ENCODE measurements at regions not wholly inside any gene's neighbourhood (a gene's known extent, or its start where the extent isn't known, plus 50 kb on each side); places are given as distances from the start of the nearest gene placed in this dataset.
"Not testable (repeated sequence)": the region's sequence is repeated elsewhere in the genome, so short reads cannot be mapped to it uniquely, and the experiment has no call there.

DNA sequence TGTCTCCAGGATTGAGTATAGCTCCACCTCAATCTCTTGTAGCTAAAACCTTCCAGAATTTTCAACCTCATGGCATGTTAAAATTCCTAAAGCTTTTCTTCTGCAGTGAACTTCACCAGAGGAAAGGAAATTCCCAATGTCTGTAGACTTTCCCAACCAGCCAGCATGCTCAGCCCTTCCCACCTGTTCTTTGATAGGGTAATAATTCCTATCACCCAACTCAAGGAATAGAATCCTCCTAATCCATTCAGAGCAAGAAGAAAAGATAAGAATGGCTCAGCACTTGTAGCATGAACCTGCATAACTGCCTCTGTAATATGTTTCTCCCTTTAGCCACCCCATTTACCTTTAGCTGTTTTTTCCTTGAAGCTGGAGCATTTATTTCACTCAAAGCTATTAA, 301.8 kb upstream of the GADL1 start:
- no peak for TF ChIP-seq POLR2A (IDR thresholded peaks at IDR 0.05)
- TF ChIP-seq, protein P1, sequence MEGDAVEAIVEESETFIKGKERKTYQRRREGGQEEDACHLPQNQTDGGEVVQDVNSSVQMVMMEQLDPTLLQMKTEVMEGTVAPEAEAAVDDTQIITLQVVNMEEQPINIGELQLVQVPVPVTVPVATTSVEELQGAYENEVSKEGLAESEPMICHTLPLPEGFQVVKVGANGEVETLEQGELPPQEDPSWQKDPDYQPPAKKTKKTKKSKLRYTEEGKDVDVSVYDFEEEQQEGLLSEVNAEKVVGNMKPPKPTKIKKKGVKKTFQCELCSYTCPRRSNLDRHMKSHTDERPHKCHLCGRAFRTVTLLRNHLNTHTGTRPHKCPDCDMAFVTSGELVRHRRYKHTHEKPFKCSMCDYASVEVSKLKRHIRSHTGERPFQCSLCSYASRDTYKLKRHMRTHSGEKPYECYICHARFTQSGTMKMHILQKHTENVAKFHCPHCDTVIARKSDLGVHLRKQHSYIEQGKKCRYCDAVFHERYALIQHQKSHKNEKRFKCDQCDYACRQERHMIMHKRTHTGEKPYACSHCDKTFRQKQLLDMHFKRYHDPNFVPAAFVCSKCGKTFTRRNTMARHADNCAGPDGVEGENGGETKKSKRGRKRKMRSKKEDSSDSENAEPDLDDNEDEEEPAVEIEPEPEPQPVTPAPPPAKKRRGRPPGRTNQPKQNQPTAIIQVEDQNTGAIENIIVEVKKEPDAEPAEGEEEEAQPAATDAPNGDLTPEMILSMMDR (IDR thresholded peaks at IDR 0.05), result no peak
- TF ChIP-seq POLR2AphosphoS5 (IDR thresholded peaks at IDR 0.05; ENCODE audit: insufficient read depth in 1 of 2, low read depth in 1 of 2), result no peak
- no peak for DNase-seq (ENCODE audit: extremely low spot score in 2 of 2)
- Histone ChIP-seq H3K27ac (peak overlapping the region; percentile 65), H3K4me1 (peaks cover 26% of the 10 kb centered on the region), H3K36me3 (no peaks in the 10 kb centered on the region), H3K4me3 (no peak overlapping the region), H3K9me3 (no peaks in the 10 kb centered on the region), H3K27me3 (no peaks in the 10 kb centered on the region)
- intact Hi-C loops (cut with DNase I), result no loop called here

DNA sequence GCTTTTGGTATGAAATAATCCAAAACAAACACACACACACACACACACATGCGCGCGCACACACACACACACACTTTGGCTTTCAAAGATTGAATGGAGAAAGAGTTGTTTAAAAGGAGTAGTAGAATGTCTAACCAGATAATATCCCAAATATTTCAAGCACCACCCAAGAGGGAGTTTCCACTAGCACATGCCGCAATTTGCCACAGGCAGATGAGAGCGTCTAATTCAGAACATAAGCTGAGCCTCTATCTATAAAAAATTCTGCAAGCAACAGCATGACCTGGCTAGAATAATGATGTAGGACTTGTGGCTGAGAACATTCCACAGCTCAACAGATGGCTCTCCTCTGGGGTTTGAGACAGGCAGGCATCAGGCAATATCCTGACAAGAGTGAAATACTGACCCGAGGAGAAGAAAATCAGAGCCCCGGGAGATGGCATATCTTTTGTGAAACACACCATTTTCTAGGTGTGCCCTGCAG, 302.5 kb upstream of the GADL1 start:
- H3K27me3 ChIP-seq, result no peaks in the 10 kb centered on the region
- DNase-seq (ENCODE audit: extremely low spot score in 2 of 2), result peak in 1 of 2 donors; percentile 91
- H3K4me3 ChIP-seq, result no peak overlapping the region
- peak overlapping the region; percentile 65 for H3K27ac ChIP-seq
- intact Hi-C loops (cut with DNase I), result no loop called here
- no peaks in the 10 kb centered on the region for H3K36me3 ChIP-seq
- H3K9me3 ChIP-seq, result no peaks in the 10 kb centered on the region
- no peak for TF ChIP-seq POLR2A (IDR thresholded peaks at IDR 0.05)
- TF ChIP-seq POLR2AphosphoS5 (IDR thresholded peaks at IDR 0.05; ENCODE audit: insufficient read depth in 1 of 2, low read depth in 1 of 2), result peak in 1 of 2 donors; percentile 77
- H3K4me1 ChIP-seq, result peaks cover 26% of the 10 kb centered on the region

DNA sequence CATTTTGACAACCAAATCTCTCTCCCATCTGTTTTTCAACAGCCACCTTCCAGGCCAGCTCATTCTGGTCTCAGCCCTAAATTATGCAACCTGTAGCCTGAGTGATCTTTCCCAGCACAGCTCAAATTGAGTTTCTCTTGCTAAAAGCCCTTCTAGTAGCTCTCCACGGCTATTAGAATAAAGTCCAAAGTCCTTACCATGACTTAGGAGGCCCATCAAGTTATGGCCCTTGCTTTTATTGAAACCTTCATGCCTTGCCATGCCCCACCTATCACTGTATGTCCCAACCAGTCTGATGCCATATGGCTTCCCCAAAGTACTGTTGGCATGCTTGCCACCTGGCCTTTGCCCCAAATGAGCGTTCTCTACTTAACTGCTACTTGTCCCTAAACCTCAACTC, 303.5 kb upstream of the GADL1 start:
- Histone ChIP-seq H3K4me3 (no peak overlapping the region), H3K27ac (peak overlapping the region; percentile 65), H3K4me1 (peaks cover 26% of the 10 kb centered on the region), H3K36me3 (no peaks in the 10 kb centered on the region), H3K9me3 (no peaks in the 10 kb centered on the region), H3K27me3 (no peaks in the 10 kb centered on the region)
- DNase-seq (ENCODE audit: extremely low spot score in 2 of 2), result no peak
- TF ChIP-seq POLR2A (IDR thresholded peaks at IDR 0.05) (no peak), POLR2AphosphoS5 (IDR thresholded peaks at IDR 0.05; ENCODE audit: insufficient read depth in 1 of 2, low read depth in 1 of 2) (no peak)
- TF ChIP-seq, protein P1 (IDR thresholded peaks at IDR 0.05), result no peak
- intact Hi-C loops (cut with DNase I), result no loop called here

DNA sequence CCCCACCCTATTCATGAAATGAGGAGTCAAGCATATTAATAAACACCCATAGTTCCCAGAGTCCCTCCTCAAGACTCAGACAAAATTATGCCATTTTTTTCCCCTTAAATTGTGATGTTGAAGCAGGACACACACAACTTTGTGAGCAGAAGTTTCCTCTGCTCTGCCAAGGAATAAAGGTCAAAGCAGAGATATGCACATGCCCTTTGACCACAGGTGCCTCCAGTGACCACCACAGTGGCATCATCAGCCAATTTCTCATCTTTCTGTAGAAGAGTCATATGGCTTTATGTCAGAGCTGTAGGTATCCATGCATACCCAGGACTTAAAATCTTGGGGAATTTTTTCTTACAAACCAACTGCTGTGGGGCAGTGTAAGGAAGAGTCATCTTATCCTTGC, 304.4 kb upstream of the GADL1 start:
- H3K9me3 ChIP-seq, result no peaks in the 10 kb centered on the region

DNA sequence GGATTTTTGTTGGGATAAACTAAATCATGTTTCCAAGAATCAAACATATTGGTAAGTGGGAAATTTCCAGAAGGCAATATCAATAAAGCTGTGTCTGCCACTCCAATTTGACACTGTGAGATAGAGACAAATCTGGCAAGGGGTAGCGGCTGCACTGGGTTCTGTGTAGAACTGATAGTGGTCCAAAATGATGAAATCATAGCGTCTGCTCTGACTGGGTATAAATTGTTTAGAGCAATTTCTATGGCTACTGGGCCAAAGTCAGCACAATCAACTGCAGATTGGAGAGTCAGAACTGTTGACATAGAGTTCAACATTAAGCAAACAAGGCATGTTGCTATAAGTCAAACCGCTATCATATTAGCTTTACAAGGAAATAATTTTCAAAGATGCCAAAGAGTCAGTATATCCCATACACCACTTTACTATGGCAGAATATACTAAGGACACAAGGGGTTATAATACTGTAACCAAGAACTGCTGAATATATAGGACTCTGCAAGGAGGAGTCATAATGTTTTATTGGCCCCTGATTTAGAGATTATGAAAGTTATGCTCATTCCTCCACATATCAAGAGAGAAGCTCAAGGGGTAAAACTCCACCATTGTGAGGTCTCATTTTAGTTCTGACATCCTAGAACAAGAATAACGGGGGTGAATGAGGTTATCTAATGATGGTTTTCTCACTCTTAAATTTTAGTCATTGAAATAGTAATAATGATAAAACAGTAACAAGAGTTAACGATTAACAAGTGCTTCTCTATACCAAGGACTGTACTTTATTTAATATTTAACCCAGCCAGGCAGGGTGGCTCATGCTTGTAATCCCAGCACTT, 309.7 kb upstream of the GADL1 start:
- TF ChIP-seq POLR2A (IDR thresholded peaks at IDR 0.05) (no peak), POLR2AphosphoS5 (IDR thresholded peaks at IDR 0.05; ENCODE audit: insufficient read depth in 1 of 2, low read depth in 1 of 2) (no peak)
- TF ChIP-seq, protein P1 (IDR thresholded peaks at IDR 0.05), result no peak
- intact Hi-C loops (cut with DNase I), result no loop called here
- no peak for DNase-seq (ENCODE audit: extremely low spot score in 2 of 2)

More for the DNA sequence above, 304.4 kb upstream of the GADL1 start:
- TF ChIP-seq, protein P1 (IDR thresholded peaks at IDR 0.05), result no peak
- no peak for TF ChIP-seq POLR2A (IDR thresholded peaks at IDR 0.05)
- TF ChIP-seq POLR2AphosphoS5 (IDR thresholded peaks at IDR 0.05; ENCODE audit: insufficient read depth in 1 of 2, low read depth in 1 of 2), result no peak
- H3K27me3 ChIP-seq, result no peaks in the 10 kb centered on the region
- H3K4me3 ChIP-seq, result no peak overlapping the region
- H3K4me1 ChIP-seq, result peaks cover 26% of the 10 kb centered on the region
- intact Hi-C loops (cut with DNase I), result no loop called here
- H3K36me3 ChIP-seq, result no peaks in the 10 kb centered on the region
- H3K27ac ChIP-seq, result no peak overlapping the region
- no peak for DNase-seq (ENCODE audit: extremely low spot score in 2 of 2)

DNA sequence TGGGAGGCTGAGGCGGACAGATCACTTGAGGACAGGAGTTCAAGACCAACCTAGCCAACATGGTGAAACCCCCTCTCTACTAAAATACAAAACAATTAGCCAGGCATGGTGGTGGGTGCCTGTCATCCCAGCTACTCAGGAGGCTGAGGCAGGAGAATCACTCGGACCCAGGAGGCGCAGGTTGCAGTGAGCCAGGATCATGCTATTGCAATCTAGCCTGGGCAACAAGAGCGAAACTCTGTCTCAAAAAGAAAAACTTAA, 310.3 kb upstream of the GADL1 start:
- H3K4me3 ChIP-seq; H3K9me3 ChIP-seq; intact Hi-C loops (cut with DNase I); H3K4me1 ChIP-seq; H3K27ac ChIP-seq; H3K27me3 ChIP-seq; H3K36me3 ChIP-seq; DNase-seq (ENCODE audit: extremely low spot score in 2 of 2): not testable (repeated sequence)

More for the DNA sequence above, 309.7 kb upstream of the GADL1 start:
- Histone ChIP-seq H3K9me3 (no peaks in the 10 kb centered on the region), H3K27ac (no peak overlapping the region), H3K36me3 (no peaks in the 10 kb centered on the region), H3K4me3 (no peak overlapping the region), H3K4me1 (no peaks in the 10 kb centered on the region), H3K27me3 (no peaks in the 10 kb centered on the region)

Data from vagina (tissue), 2 donors.